HPDE6-E6E7 (cell line): ENCODE measurements at regions not wholly inside any gene's neighbourhood (a gene's known extent, or its start where the extent isn't known, plus 50 kb on each side); places are given as distances from the start of the nearest gene placed in this dataset.
A peak's percentile ranks its signal among the peaks of the same experiment; 100 is the strongest.
"Not testable (repeated sequence)": the region's sequence is repeated elsewhere in the genome, so short reads cannot be mapped to it uniquely, and the experiment has no call there.

Experiments used
- DNase-seq: peaks from one replicate; pipeline ENCODE4 v3.0.0; 2011; ENCODE audit warnings: missing footprints; ENCODE audit errors: extremely low spot score

DNA sequence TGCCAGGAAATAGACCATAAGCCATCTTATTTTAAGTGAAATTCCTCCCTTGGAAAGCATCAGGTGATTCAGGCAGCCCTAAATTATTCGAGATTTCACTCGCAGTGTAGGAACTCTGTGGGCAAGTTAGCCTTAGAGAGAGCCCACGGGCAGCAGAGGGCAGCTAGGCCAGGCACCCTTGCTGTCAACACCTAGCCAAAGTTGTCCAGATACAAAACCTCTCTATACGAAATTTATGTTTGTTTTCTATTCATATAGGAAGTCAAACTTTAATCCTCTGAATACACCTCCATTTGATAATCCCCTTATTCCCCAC is 1043.5 kb downstream of the GATA3 start:
- DNase-seq, result no peak

DNA sequence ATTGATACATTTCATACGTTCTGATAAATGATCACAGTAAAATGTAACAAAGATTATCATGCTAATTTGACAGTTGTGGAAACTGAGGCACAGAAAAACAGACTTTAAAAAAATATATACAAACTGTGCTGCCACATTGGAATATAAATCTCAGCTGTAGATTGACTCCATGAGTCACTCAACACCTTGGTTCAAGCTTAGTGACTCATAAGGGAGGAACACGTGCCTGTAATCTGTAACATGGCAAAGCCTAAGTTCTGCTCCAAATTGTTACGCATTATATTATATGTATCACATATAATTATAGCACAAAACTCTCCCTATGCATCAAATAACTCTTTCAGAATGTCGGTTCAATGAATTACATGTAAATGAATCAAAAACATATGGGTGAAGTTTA is 1047.5 kb downstream of the GATA3 start:
- peak; percentile 6 for DNase-seq

DNA sequence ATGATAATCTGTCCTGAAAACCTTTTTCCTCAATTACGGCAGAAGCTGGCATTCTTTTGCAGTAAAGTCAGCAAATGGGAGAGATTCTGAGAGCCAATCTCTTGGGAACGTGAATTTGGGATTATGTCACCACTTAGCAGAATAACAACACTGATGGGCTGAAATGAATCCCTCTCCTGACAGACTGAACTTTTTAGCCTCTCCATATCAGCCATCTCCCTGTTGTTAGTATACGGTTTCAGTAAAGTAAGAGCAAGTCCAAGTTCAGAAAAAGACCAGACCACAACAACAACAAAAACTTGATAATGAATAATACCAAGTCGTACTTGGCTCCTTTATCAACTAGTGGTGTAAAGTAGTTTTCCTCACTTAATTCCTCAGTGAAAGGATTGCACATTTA is 1048.8 kb downstream of the GATA3 start:
- DNase-seq, result no peak

GRCh38 chr10:9111976-9112375 is 1057.5 kb downstream of the GATA3 start:
- no peak for DNase-seq

GRCh38 chr10:9126728-9127127 is 1072.2 kb downstream of the GATA3 start:
- no peak for DNase-seq

DNA sequence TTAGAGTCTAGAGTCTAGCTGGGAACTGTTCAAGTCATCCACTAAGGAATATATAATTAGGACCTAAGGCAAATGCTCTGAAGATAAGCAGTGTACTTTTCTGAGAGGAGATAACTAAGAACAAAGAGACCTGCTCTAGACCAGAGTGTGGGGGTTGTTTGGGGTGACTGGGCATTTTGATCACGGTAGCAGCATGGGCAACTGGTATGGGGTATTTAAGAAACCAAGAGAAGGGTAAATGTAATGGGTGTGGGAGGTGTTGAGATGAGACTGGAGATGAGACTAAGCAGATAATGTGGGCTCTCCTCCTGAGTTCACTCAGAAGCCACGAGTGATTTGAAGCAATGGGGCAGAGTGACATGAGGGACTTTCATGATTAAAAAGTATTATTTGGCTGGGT is 1082.9 kb downstream of the GATA3 start:
- no peak for DNase-seq

DNA sequence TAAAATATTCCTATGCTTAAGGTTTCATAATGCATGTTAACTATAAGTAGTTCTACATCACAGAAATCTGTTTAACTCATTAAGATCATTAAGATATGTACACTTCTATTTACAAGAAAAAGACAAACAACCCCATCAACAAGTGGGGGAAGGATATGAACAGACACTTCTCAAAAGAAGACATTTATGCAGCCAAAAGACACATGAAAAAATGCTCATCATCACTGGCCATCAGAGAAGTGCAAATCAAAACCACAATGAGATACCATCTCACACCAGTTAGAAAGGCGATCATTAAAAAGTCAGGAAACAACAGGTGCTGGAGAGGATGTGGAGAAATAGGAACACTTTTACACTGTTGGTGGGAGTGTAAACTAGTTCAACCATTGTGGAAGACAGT is 1084.3 kb downstream of the GATA3 start:
- not testable (repeated sequence) for DNase-seq

DNA sequence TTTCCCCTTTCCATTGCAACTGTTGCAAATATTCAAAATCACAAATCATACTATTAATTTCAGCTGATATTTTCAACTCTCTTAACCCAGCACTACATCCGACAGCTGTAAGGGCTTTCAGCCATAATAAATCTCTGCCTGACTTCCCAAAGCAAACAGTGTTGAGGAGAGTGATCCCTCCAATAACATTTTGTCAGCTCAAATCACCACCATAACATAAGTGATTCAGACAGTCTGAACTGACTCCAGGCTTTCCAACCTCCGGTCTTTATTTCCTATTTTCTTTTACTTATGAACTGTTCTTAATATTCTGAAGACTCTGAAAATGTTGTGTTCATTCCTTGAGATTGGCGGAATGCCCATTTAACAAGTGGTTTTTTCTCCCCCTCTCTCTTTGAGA is 1085.9 kb downstream of the GATA3 start:
- no peak for DNase-seq

DNA sequence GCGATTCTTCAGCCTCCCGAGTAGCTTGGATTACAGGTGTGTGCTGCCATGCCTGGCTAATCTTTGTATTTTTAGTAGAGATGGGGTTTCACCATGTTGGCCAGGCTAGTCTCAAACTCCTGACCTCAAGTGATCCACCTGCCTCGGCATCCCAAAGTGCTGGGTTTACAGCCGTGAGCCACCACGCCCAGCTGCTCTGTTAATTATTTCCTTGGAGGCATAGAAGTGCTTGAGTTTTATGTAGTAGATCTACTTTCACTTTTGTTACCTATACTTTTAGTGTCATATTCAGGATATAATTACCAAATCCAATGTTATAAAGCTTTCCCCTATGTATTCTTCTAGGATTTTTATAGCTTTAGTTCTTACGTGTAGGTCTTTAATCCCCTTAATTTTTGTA is 1093.0 kb downstream of the GATA3 start:
- no peak for DNase-seq

GRCh38 chr10:9149134-9149533 is 1094.6 kb downstream of the GATA3 start:
- no peak for DNase-seq

DNA sequence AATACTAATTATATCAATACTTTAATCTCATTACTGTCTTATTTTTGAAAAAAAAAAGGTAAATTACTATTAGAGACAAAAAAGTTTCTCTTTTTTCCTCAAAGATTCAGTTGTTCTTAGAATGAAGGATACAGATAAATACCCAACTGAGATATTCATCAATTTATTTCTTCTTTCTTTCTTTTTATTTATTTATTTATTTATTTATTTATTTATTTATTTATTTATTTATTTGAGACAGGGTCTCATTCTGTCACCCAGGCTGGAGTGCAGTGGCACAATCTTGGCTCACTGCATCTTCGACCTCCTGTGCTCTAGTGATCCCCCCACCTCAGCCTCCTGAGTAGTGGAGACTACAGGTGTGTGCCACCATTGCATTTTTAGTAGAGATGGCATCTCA is 1098.6 kb downstream of the GATA3 start:
- DNase-seq, result not testable (repeated sequence)

DNA sequence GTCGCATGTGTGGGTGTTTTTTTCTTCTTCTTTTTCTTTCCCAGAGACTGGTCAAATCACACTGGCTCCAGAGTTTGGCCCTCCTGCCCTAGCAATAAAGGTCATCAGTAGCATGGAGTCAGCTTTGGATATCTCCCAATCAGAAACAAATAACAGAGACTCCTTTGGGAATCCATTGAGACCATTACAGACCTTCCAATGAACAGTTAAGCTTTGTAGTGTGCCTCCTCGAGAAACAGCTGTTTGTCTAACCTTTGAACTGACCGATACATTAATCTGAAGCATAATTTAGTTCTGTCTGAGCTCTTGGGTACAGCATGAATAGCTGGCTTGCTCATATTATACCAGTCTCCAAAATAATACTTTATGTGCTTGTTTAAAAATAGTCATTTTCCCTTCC is 1103.2 kb downstream of the GATA3 start:
- DNase-seq, result no peak

- DNase-seq, result peak; percentile 2
Observed at GRCh38 chr10:9158675-9159074, 1104.2 kb downstream of the GATA3 start.

- DNase-seq, result no peak
Observed at GRCh38 chr10:9160275-9160674, 1105.8 kb downstream of the GATA3 start.

DNA sequence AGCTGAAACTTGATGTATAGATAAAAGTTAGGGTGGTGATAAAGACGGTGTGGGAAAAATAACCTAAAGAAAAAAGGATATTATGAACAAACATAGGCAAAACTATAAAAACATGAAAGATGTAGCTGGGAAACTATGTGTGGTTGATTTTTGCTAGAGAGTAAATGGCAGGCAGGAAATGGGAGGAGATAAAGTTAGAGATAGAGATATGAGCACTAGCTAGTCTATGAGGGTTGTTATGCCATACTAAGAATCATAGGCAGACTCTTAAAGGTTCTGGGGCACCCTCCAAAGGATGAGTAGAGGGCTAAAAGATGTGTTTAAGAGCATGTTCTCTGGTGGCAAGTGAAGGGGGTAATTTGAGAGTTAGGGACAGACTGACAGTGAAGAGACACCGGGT is 1109.2 kb downstream of the GATA3 start:
- no peak for DNase-seq

GRCh38 chr10:9166770-9167169 is 1112.3 kb downstream of the GATA3 start:
- DNase-seq, result no peak

DNA sequence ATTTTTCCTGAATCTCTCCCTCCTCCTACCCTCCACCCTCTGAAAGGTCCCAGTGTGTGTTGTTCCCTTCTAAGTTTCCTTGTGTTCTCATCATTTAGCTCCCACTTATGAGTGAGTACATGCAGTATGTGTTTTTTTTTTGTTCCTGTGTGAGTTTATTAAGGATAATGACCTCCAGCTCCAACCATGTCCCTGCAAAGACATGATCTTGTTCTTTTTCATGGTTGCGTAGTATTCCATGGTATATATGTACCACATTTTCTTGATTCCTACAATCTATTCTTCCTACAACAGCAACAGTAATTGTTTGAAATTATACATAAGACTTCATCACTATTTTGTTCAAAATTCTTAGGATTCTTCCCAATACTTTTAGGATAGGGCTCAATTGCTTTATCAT is 1117.8 kb downstream of the GATA3 start:
- DNase-seq, result no peak

DNA sequence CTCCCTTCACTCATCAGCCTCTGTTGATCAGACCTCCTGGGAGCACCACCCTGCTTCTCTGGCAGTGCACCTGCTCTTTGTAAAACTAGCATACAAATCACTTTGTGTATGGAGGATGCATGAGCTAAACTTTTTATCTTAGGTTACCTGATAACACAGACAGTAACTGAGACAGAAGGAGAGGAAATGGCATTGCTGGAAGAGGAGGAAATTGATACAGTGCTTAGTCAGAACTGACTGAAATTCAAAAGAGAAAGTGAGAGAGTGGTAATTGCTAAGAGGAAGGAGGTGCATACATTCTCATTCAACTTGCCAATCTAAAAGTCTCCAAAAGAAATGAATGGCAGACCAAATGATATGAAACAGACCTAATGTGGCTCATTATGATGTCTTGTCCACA is 1120.7 kb downstream of the GATA3 start:
- DNase-seq, result no peak

- not testable (repeated sequence) for DNase-seq
Observed at GRCh38 chr10:9183197-9183880, 1128.9 kb downstream of the GATA3 start.

- no peak for DNase-seq
Observed at GRCh38 chr10:9188022-9188810, 1133.7 kb downstream of the GATA3 start.

GRCh38 chr10:9189448-9189847 is 1135.0 kb downstream of the GATA3 start:
- no peak for DNase-seq

GRCh38 chr10:9193120-9193519 is 1138.6 kb downstream of the GATA3 start:
- no peak for DNase-seq

- no peak for DNase-seq
Observed at GRCh38 chr10:9195385-9195784, 1140.9 kb downstream of the GATA3 start.

DNA sequence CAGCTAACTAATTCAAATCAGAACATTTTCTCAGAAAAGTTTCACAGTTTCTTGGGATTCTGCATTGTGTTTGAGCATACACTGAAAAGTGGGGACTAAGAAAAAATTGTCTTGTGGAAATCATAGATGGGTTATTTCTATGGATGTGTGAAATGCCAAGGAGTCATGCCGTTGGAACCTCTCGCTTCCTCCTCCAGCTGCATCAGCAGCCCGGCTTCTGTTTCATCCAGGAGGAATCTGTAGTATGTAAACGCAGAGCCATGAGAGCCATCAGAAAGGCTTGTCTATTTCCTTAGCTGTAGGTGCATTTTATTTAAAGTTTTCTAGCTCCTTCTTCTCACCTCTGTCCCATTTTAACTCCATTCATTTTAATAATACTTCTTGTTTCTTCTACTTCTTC is 1144.1 kb downstream of the GATA3 start:
- DNase-seq, result no peak
